Retinal pigment epithelial cell (primary cell): ENCODE measurements at regions not wholly inside any gene's neighbourhood (a gene's known extent, or its start where the extent isn't known, plus 50 kb on each side); places are given as distances from the start of the nearest gene placed in this dataset.

Experiments used
- DNase-seq: peaks from one replicate; pipeline ENCODE4 v3.0.0-alpha.2; 2010; ENCODE audit warnings: low read depth
- H3K4me3 ChIP-seq: 2 replicates; pipeline ENCODE4 v1.5.1; 2011; ENCODE audit warnings: mild to moderate bottlenecking, low read length, control low read depth, moderate library complexity
- TF ChIP-seq, protein P1 (sequence below): conservative IDR thresholded peaks from 2 replicates; pipeline ENCODE4 v1.5.1; 2011; ENCODE audit warnings: low read depth, low read length, control low read depth, inconsistent platforms

DNA sequence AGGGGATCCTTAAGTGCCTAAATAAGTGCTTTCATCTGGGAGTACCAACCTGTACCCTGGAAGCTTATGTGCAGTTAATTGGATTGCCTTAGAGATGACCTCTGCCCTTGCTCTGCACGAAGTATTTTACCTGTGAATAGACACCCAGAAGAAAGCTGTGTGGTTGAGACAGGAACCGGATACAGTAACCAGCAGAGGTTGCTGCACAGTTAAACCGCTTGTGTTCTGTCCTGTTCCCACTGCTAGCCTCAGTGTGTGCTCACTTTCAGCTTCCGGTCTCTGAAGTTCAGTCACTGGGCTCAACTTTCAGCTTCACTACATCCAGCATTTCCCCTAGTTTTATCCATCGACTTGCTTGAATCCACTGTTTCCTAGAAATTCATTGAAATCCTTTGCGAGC, 185.3 kb downstream of the FAM170A start:
- H3K4me3 ChIP-seq: no peak overlapping the region
- TF ChIP-seq, protein P1, sequence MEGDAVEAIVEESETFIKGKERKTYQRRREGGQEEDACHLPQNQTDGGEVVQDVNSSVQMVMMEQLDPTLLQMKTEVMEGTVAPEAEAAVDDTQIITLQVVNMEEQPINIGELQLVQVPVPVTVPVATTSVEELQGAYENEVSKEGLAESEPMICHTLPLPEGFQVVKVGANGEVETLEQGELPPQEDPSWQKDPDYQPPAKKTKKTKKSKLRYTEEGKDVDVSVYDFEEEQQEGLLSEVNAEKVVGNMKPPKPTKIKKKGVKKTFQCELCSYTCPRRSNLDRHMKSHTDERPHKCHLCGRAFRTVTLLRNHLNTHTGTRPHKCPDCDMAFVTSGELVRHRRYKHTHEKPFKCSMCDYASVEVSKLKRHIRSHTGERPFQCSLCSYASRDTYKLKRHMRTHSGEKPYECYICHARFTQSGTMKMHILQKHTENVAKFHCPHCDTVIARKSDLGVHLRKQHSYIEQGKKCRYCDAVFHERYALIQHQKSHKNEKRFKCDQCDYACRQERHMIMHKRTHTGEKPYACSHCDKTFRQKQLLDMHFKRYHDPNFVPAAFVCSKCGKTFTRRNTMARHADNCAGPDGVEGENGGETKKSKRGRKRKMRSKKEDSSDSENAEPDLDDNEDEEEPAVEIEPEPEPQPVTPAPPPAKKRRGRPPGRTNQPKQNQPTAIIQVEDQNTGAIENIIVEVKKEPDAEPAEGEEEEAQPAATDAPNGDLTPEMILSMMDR: no peak
- no peak for DNase-seq

DNA sequence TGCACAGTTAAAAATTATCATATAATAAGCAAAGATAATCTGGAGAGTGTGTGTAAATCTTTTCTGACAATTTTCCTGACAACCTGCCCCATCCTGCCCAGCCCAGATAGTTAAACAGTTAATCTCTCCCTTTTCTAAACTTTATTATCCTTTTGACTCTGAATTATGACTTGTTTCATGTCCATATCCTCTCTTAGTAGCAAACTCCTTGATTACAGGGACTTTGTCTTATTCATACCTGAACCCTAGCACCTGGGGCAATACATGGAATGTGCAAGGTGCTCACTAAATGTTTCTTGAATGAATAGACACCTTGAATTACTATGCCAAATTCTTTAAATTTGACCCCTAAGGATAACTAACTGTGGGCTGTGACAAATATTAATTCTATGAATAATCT, 186.7 kb downstream of the FAM170A start:
- no peak for DNase-seq
- H3K4me3 ChIP-seq: no peak overlapping the region
- TF ChIP-seq, protein P1: no peak

DNA sequence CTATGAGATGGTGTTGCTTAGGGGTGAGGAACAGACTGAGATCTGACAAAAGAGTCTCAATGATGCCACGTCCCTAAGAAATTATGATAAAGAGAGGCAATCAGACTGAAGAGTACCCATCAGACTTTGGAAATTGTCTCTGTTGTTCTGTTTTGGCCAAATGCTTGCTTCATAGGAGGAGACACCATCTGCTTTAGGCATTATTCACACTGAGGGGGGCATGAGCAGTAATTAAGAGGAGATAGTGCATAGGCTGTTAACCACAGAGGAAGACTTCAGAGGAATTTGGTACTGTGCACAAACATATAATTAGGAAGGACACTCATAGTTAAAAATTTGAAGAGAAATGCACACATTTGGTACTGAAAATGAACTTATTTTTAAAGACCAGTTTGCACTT, 190.7 kb downstream of the FAM170A start:
- DNase-seq: no peak
- no peak overlapping the region for H3K4me3 ChIP-seq
- TF ChIP-seq, protein P1: no peak

GRCh38 chr5:119820608-119821007, 191.2 kb downstream of the FAM170A start:
- no peak for DNase-seq
- TF ChIP-seq, protein P1: no peak
- H3K4me3 ChIP-seq: no peak overlapping the region

DNA sequence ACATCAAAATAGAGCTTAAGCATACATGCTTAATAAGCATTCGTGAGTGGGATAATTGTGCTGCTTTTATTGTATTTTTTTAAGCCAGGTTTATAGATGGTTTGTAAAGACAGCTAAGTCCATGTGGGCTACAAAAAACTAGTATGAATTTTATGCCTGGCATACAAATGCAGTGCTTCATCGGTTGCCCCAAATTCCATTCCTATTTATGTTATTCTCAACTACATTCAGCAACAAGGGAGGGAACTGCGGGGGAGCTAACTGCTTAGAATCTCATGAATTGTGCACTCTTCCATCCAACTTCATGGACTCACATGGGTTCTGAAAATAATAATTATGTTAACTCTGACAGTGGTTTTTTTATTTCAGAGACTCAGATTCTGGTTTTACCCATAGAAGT, 199.2 kb downstream of the FAM170A start:
- DNase-seq: no peak
- TF ChIP-seq, protein P1: no peak
- H3K4me3 ChIP-seq: no peak overlapping the region

DNA sequence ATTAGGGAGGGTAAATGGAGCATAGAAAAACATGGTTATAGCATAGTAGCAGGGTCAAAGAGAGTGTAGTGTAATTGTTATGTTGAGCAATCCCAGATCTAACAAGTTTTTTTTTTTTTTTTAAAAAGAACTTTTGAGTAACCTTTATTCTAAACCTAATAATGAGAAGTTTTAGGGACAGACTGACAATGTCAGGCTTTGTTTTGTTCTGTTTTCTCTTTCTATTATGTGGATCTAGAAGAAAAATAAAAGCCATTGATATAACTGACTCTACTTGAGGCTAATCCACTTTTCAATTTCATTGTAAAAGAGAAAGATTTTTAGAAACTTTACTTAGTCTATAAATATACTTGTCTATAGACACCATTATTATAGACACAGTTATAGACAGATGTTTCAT, 200.0 kb downstream of the FAM170A start:
- DNase-seq: no peak
- TF ChIP-seq, protein P1: no peak
- no peak overlapping the region for H3K4me3 ChIP-seq

- no peak for DNase-seq
- no peak overlapping the region for H3K4me3 ChIP-seq
- TF ChIP-seq, protein P1: no peak
These were observed 203.8 kb downstream of the FAM170A start for GRCh38 chr5:119833176-119833575.
